Kidney epithelial cell (primary cell): ENCODE measurements at regions not wholly inside any gene's neighbourhood (a gene's known extent, or its start where the extent isn't known, plus 50 kb on each side); places are given as distances from the start of the nearest gene placed in this dataset.

Experiments used
- DNase-seq: peaks from one replicate; pipeline ENCODE4 v3.0.0-alpha.2; 2010; ENCODE audit warnings: low read depth
- H3K27me3 ChIP-seq: 2 replicates; pipeline ENCODE4 v1.6.0; 2011; ENCODE audit warnings: low read length; ENCODE audit not compliant: control insufficient read depth, insufficient read depth
- H3K36me3 ChIP-seq: 2 replicates; pipeline ENCODE4 v1.5.1; 2011; ENCODE audit warnings: low read length; ENCODE audit not compliant: control insufficient read depth, insufficient read depth
- H3K4me3 ChIP-seq: 2 replicates; pipeline ENCODE4 v1.5.1; 2011; ENCODE audit warnings: low read depth, mild to moderate bottlenecking, control low read depth, low read length
- CTCF ChIP-seq: IDR thresholded peaks from 2 replicates; pipeline ENCODE4 v1.5.1; 2011; ENCODE audit warnings: mild to moderate bottlenecking, moderate library complexity, low read length, control low read depth, inconsistent platforms; ENCODE audit not compliant: insufficient read depth, poor library complexity, severe bottlenecking

GRCh38 chr4:159758061-159758460, 655.2 kb downstream of the RAPGEF2 start:
- H3K27me3 ChIP-seq, result no peaks in the 10 kb centered on the region
- DNase-seq, result no peak
- H3K36me3 ChIP-seq, result no peaks in the 10 kb centered on the region
- H3K4me3 ChIP-seq, result no peak overlapping the region
- TF ChIP-seq CTCF, result no peak

- Histone ChIP-seq H3K36me3 (no peaks in the 10 kb centered on the region), H3K4me3 (no peak overlapping the region), H3K27me3 (no peaks in the 10 kb centered on the region)
- no peak for TF ChIP-seq CTCF
- no peak for DNase-seq
Measured at GRCh38 chr4:159762672-159763071, 659.8 kb downstream of the RAPGEF2 start.

- Histone ChIP-seq H3K4me3 (no peak overlapping the region), H3K36me3 (no peaks in the 10 kb centered on the region), H3K27me3 (no peaks in the 10 kb centered on the region)
- peak; percentile 26 for DNase-seq
- peak; percentile 48 for TF ChIP-seq CTCF
Measured at GRCh38 chr4:159764343-159764952, 661.6 kb downstream of the RAPGEF2 start.

- Histone ChIP-seq H3K27me3 (no peaks in the 10 kb centered on the region), H3K36me3 (no peaks in the 10 kb centered on the region), H3K4me3 (no peak overlapping the region)
- no peak for DNase-seq
- TF ChIP-seq CTCF, result no peak
Measured at GRCh38 chr4:159765382-159765781, 662.5 kb downstream of the RAPGEF2 start.

- Histone ChIP-seq H3K4me3 (no peak overlapping the region), H3K36me3 (no peaks in the 10 kb centered on the region), H3K27me3 (no peaks in the 10 kb centered on the region)
- no peak for DNase-seq
- no peak for TF ChIP-seq CTCF
Measured at GRCh38 chr4:159766241-159766640, 663.4 kb downstream of the RAPGEF2 start.

- TF ChIP-seq CTCF, result no peak
- no peak for DNase-seq
- no peak overlapping the region for H3K4me3 ChIP-seq
- H3K36me3 ChIP-seq, result no peaks in the 10 kb centered on the region
- H3K27me3 ChIP-seq, result no peaks in the 10 kb centered on the region
Measured at GRCh38 chr4:159767406-159767805, 664.5 kb downstream of the RAPGEF2 start.
